GM12878 (cell line): ENCODE measurements at regions not wholly inside any gene's neighbourhood (a gene's known extent, or its start where the extent isn't known, plus 50 kb on each side); places are given as distances from the start of the nearest gene placed in this dataset.

Source experiments
- ATAC-seq: fragments of 200-7000 bp; cut with Tn5 transposase; 3 replicates; pipeline ENCODE4 v1.9.1; 2020; ENCODE audit warnings: mild to moderate bottlenecking, moderate library complexity
- BruUV-seq: library from RNA; stranded (reverse); fragments of 400-500 nt; replicated peaks from 2 replicates; lab custom pipeline; 2021; lab: Mats Ljungman, UMichigan
- CTCF ChIA-PET: fragments of 300-600 bp; sonication (Branson Sonifier 250); formaldehyde crosslinking; extraction: SDS; loops from one replicate; lab custom pipeline; 2021; ENCODE audit warnings: inconsistent platforms; lab: Yijun Ruan, JAX
- POLR2A ChIA-PET: fragments of 350-600 bp; formaldehyde crosslinking; extraction: SDS; loops from one replicate; lab custom pipeline; 2021; ENCODE audit warnings: inconsistent platforms; lab: Charles Lee
- RAD21 ChIA-PET: fragments of 300-600 bp; sonication (Branson Sonifier 250); formaldehyde crosslinking; loops from one replicate; lab custom pipeline; 2023; ENCODE audit warnings: antibody characterized with exemption; ENCODE audit not compliant: unreplicated experiment; lab: Charles Lee
- SMC1A ChIA-PET: fragments of 300-600 bp; sonication (Branson Sonifier 250); formaldehyde crosslinking; loops from one replicate; lab custom pipeline; 2023; ENCODE audit not compliant: unreplicated experiment, uncharacterized antibody; lab: Charles Lee
- DNase-seq: peaks from one replicate; pipeline ENCODE4 v3.0.0-alpha.2; 2011; ENCODE audit warnings: low read depth, low spot score
- FAIRE-seq: peaks from 3 replicates; lab custom pipeline; 2011; peaks lifted over from hg19 to GRCh38; lab: Jason Lieb, UNC
- H2AFZ ChIP-seq: 2 replicates; pipeline ENCODE4 v1.6.0; 2011; ENCODE audit warnings: low read depth, low read length, control low read depth; ENCODE audit not compliant: control insufficient read depth
- H3K27ac ChIP-seq: 2 replicates; pipeline ENCODE4 v1.5.1; 2011; ENCODE audit warnings: control low read depth; ENCODE audit not compliant: control insufficient read depth, insufficient read depth
- H3K27me3 ChIP-seq, 2 experiments: replicated peaks in 1 of 2; 2 replicates each; pipeline versions ENCODE4 v1.6.0 to v1.6.1; 2011; ENCODE audit warnings: low read length in 1 of 2; ENCODE audit not compliant: control insufficient read depth in 2 of 2, insufficient read depth in 2 of 2
- H3K36me3 ChIP-seq, 2 experiments: 2 replicates each; pipeline ENCODE4 v1.5.1; 2011; ENCODE audit warnings: low read length in 1 of 2; ENCODE audit not compliant: control insufficient read depth in 2 of 2, insufficient read depth in 2 of 2
- H3K4me1 ChIP-seq: 2 replicates; pipeline ENCODE4 v1.6.1; 2011; ENCODE audit warnings: mild to moderate bottlenecking, low read length, moderate library complexity, mixed read lengths; ENCODE audit not compliant: control insufficient read depth, insufficient read depth
- H3K4me2 ChIP-seq: 2 replicates; pipeline ENCODE4 v1.6.0; 2011; ENCODE audit warnings: control low read depth; ENCODE audit not compliant: control insufficient read depth, insufficient read depth
- H3K4me3 ChIP-seq: fragments of 200-600 bp; sonication (generic); 2 replicates; pipeline ENCODE4 v1.5.1; 2016
- H3K79me2 ChIP-seq: 2 replicates; pipeline ENCODE4 v1.6.0; 2011; ENCODE audit warnings: low read length; ENCODE audit not compliant: control insufficient read depth, insufficient read depth
- H3K9ac ChIP-seq: 2 replicates; pipeline ENCODE4 v1.8.0; 2011; ENCODE audit warnings: low read length, control low read depth, mixed read lengths; ENCODE audit not compliant: control insufficient read depth, insufficient read depth
- H3K9me3 ChIP-seq: replicated peaks from 3 replicates; pipeline ENCODE4 v1.5.1; 2011; ENCODE audit warnings: mild to moderate bottlenecking, low read length; ENCODE audit not compliant: control insufficient read depth, insufficient read depth
- H4K20me1 ChIP-seq: 2 replicates; pipeline ENCODE4 v1.6.0; 2011; ENCODE audit not compliant: control insufficient read depth, insufficient read depth
- WGBS: methylation state at CpG from one replicate; pipeline ENCODE4 v1.1.6; 2016; ENCODE audit warnings: low lambda C conversion rate; ENCODE audit not compliant: insufficient replicate concordance, insufficient coverage; ENCODE audit errors: missing lambda C conversion rate; 5-methylcytosine and 5-hydroxymethylcytosine counted together
- in situ Hi-C: fragments of 300-500 bp; cut with MboI; formaldehyde crosslinking; loops from 9 replicates; pipeline ENCODE4 v1.14.3; 2018; ENCODE audit warnings: mixed read lengths
- intact Hi-C: fragments of 100-400 bp; cut with micrococcal nuclease; formaldehyde crosslinking; loops from one replicate; pipeline ENCODE4 v1.14.2; 2022; ENCODE audit not compliant: unreplicated experiment
- TF ChIP-seq, protein P1 (sequence below), 3 experiments: IDR thresholded peaks in 2 of 3; conservative IDR thresholded peaks in 1 of 3; 2 replicates each; pipeline ENCODE4 v1.5.1; 2011; ENCODE audit warnings: low read depth in 3 of 3, low read length in 3 of 3, mild to moderate bottlenecking in 3 of 3, control low read depth in 2 of 3, moderate library complexity in 2 of 3, inconsistent platforms in 1 of 3, mixed read lengths in 1 of 3; ENCODE audit not compliant: control insufficient read depth in 2 of 3, insufficient read depth in 1 of 3; ENCODE audit errors: extremely low read depth in 1 of 3
- TF ChIP-seq, protein P2 (sequence below): IDR thresholded peaks from 2 replicates; pipeline ENCODE4 v1.6.1; 2011; ENCODE audit warnings: low read depth, low read length, improper control_type of control experiment, borderline replicate concordance
- TF ChIP-seq, protein P3 (sequence below): fragments of 450-650 bp; IDR thresholded peaks from 2 replicates; pipeline ENCODE4 v1.6.1; 2017; ENCODE audit warnings: mild to moderate bottlenecking, moderate library complexity

DNA sequence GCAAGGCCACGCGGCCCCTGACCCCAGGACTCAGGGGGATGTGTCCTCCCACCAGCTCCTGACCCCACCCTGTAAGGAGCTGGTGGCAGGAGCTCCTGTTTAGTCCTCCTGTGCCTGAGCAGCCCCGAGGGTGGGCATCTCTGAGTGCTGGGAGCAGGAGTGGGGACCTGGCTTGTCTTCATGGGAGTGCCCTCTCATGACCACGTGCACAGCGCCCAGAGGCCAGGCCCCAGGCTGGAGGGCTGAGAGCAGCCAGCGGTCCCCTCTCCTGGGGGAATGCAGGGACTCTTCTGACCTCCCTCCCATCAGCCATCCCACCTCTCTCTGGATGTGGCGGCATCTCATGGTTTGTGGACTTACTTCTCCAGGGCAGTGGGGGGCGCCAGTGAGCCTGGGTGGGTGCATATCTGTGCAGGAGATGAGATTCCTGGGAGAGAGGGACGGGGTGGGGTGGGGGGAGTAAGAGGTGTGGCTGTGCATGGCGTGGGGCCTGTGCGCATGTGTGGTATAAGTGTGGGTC lies 205.6 kb downstream of the TBC1D2B start:
- no peaks in the 10 kb centered on the region for H3K9me3 ChIP-seq
- no peak for ATAC-seq
- CTCF ChIA-PET = no interaction called here
- H3K4me2 ChIP-seq = no peak overlapping the region
- H3K36me3 ChIP-seq = no peaks in the 10 kb centered on the region
- TF ChIP-seq, protein P1, sequence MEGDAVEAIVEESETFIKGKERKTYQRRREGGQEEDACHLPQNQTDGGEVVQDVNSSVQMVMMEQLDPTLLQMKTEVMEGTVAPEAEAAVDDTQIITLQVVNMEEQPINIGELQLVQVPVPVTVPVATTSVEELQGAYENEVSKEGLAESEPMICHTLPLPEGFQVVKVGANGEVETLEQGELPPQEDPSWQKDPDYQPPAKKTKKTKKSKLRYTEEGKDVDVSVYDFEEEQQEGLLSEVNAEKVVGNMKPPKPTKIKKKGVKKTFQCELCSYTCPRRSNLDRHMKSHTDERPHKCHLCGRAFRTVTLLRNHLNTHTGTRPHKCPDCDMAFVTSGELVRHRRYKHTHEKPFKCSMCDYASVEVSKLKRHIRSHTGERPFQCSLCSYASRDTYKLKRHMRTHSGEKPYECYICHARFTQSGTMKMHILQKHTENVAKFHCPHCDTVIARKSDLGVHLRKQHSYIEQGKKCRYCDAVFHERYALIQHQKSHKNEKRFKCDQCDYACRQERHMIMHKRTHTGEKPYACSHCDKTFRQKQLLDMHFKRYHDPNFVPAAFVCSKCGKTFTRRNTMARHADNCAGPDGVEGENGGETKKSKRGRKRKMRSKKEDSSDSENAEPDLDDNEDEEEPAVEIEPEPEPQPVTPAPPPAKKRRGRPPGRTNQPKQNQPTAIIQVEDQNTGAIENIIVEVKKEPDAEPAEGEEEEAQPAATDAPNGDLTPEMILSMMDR (IDR thresholded peaks at IDR 0.05 in 2 of 3, conservative IDR thresholded peaks at IDR 0.05 in 1 of 3; ENCODE audit: control insufficient read depth in 2 of 3, extremely low read depth in 1 of 3, insufficient read depth in 1 of 3, low read depth in 3 of 3, low read length in 3 of 3) = peak in 2 of 3 experiments; percentile 6 to 25; a peak in 1 of 6 replicates
- TF ChIP-seq, protein P2, sequence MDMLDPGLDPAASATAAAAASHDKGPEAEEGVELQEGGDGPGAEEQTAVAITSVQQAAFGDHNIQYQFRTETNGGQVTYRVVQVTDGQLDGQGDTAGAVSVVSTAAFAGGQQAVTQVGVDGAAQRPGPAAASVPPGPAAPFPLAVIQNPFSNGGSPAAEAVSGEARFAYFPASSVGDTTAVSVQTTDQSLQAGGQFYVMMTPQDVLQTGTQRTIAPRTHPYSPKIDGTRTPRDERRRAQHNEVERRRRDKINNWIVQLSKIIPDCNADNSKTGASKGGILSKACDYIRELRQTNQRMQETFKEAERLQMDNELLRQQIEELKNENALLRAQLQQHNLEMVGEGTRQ = no peak
- TF ChIP-seq, protein P3, sequence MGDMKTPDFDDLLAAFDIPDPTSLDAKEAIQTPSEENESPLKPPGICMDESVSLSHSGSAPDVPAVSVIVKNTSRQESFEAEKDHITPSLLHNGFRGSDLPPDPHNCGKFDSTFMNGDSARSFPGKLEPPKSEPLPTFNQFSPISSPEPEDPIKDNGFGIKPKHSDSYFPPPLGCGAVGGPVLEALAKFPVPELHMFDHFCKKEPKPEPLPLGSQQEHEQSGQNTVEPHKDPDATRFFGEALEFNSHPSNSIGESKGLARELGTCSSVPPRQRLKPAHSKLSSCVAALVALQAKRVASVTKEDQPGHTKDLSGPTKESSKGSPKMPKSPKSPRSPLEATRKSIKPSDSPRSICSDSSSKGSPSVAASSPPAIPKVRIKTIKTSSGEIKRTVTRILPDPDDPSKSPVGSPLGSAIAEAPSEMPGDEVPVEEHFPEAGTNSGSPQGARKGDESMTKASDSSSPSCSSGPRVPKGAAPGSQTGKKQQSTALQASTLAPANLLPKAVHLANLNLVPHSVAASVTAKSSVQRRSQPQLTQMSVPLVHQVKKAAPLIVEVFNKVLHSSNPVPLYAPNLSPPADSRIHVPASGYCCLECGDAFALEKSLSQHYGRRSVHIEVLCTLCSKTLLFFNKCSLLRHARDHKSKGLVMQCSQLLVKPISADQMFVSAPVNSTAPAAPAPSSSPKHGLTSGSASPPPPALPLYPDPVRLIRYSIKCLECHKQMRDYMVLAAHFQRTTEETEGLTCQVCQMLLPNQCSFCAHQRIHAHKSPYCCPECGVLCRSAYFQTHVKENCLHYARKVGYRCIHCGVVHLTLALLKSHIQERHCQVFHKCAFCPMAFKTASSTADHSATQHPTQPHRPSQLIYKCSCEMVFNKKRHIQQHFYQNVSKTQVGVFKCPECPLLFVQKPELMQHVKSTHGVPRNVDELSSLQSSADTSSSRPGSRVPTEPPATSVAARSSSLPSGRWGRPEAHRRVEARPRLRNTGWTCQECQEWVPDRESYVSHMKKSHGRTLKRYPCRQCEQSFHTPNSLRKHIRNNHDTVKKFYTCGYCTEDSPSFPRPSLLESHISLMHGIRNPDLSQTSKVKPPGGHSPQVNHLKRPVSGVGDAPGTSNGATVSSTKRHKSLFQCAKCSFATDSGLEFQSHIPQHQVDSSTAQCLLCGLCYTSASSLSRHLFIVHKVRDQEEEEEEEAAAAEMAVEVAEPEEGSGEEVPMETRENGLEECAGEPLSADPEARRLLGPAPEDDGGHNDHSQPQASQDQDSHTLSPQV = no peak
- TF ChIP-seq, all 136 proteins: peak for 1
- Histone ChIP-seq H2AFZ (no peak overlapping the region), H3K4me1 (no peaks in the 10 kb centered on the region), H3K79me2 (no peaks in the 10 kb centered on the region), H3K4me3 (no peak overlapping the region), H3K9ac (no peak overlapping the region), H3K27ac (no peak overlapping the region), H3K27me3 (no peaks in the 10 kb centered on the region; a peak in 1 of 4 replicates), H4K20me1 (no peaks in the 10 kb centered on the region)
- FAIRE-seq (no peak), DNase-seq (no peak)
- POLR2A ChIA-PET = no interaction called here
- RAD21 ChIA-PET = no interaction called here
- intact Hi-C loops (no loop called here), in situ Hi-C loops (no loop called here)
- WGBS = 23% methylated on average over 11 of the region's 11 CpGs
- SMC1A ChIA-PET = interaction anchor here (1.0 kb wide), 1 partner anchor 28 kb away, joined by 3 read pairs; no protein-coding TSS in a partner anchor
- BruUV-seq = no TSS peak
